ENCODE measurements at regions not wholly inside any gene's neighbourhood (a gene's known extent, or its start where the extent isn't known, plus 50 kb on each side); places are given as distances from the start of the nearest gene placed in this dataset.

DNA sequence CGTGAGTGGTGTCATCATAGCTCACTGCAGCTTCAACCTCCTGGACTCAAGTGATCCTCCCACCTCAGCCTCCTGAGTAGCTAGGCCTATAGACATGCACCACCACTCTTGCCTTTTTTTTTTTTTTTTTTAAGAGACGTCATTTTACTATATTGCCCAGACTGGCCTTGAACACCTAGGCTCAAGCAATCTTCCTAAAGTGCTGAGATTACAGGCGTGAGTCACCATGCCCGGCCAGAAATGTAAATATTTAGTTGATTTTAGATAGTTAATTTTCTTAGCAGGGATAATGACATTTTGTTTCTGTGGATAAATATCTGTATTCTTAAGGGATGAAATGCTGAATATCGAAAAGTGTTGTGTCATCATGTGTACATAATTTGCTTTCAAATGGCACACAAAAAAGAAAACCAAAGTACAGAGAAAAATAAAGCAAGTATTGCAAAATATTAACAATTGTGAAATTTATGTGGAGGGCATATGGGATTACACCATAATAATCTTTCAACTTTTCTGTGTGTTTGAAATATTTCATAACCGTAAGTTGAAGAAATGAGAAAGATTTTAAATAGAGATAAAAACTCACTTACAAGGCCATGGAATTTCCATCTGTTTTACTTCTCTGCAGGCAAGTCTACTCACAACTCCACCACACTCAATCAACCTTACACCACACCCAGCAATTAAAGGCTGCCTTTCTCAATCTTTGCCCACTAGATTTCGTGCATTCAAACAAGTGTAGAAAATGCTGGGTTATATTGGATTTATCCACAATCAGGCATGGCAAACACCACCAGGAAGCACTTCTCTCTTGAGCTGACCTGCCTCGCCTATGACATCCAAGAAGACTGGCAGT is 93.7 kb downstream of the SPTSSA start (continued):
- TF ChIP-seq THAP8 (CRISPR knock-in tag; IDR thresholded peaks at IDR 0.05; ENCODE audit: borderline replicate concordance) (no peak; the same call in 1 of the 2 replicates), RBM22 (optimal IDR thresholded peaks at IDR 0.05; ENCODE audit: low read length) (no peak), FIP1L1 (IDR thresholded peaks at IDR 0.05; ENCODE audit: borderline replicate concordance, insufficient read depth, low read depth, low read length) (no peak), ZFP37 (CRISPR knock-in tag; IDR thresholded peaks at IDR 0.05; ENCODE audit: borderline replicate concordance) (no peak), ZNF326 (CRISPR knock-in tag; IDR thresholded peaks at IDR 0.05; ENCODE audit: borderline replicate concordance) (no peak), JUN (CRISPR knock-in tag; IDR thresholded peaks at IDR 0.05) (no peak), ZBTB10 (CRISPR knock-in tag; IDR thresholded peaks at IDR 0.05; ENCODE audit: borderline replicate concordance) (no peak), CBX1 (IDR thresholded peaks at IDR 0.05; ENCODE audit: low read depth) (no peak), IKZF5 (CRISPR knock-in tag; IDR thresholded peaks at IDR 0.05) (no peak), IRF2 (CRISPR knock-in tag; IDR thresholded peaks at IDR 0.05) (no peak), ZNF333 (CRISPR knock-in tag; IDR thresholded peaks at IDR 0.05; ENCODE audit: borderline replicate concordance) (no peak), FOXA1 (IDR thresholded peaks at IDR 0.05) (0 out of 2 replicates have a peak, but pooled peaks have one; percentile 18), FOXA1 (CRISPR knock-in tag; IDR thresholded peaks at IDR 0.05) (peak; percentile 69), NFIC (IDR thresholded peaks at IDR 0.05; ENCODE audit: low read length) (0 out of 2 replicates have a peak, but pooled peaks have one; percentile 77), CAMTA2 (CRISPR knock-in tag; IDR thresholded peaks at IDR 0.05; ENCODE audit: borderline replicate concordance) (no peak), ZBTB8A (CRISPR knock-in tag; IDR thresholded peaks at IDR 0.05; ENCODE audit: borderline replicate concordance, low read depth) (no peak)
- TF ChIP-seq, protein P1, sequence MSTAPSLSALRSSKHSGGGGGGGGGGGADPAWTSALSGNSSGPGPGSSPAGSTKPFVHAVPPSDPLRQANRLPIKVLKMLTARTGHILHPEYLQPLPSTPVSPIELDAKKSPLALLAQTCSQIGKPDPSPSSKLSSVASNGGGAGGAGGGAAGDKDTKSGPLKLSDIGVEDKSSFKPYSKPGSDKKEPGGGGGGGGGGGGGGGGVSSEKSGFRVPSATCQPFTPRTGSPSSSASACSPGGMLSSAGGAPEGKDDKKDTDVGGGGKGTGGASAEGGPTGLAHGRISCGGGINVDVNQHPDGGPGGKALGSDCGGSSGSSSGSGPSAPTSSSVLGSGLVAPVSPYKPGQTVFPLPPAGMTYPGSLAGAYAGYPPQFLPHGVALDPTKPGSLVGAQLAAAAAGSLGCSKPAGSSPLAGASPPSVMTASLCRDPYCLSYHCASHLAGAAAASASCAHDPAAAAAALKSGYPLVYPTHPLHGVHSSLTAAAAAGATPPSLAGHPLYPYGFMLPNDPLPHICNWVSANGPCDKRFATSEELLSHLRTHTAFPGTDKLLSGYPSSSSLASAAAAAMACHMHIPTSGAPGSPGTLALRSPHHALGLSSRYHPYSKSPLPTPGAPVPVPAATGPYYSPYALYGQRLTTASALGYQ (CRISPR knock-in tag; IDR thresholded peaks at IDR 0.05): peak; percentile 75; the same call in 1 of the 2 replicates
- TF ChIP-seq, protein P2, sequence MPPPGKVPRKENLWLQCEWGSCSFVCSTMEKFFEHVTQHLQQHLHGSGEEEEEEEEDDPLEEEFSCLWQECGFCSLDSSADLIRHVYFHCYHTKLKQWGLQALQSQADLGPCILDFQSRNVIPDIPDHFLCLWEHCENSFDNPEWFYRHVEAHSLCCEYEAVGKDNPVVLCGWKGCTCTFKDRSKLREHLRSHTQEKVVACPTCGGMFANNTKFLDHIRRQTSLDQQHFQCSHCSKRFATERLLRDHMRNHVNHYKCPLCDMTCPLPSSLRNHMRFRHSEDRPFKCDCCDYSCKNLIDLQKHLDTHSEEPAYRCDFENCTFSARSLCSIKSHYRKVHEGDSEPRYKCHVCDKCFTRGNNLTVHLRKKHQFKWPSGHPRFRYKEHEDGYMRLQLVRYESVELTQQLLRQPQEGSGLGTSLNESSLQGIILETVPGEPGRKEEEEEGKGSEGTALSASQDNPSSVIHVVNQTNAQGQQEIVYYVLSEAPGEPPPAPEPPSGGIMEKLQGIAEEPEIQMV (CRISPR knock-in tag; IDR thresholded peaks at IDR 0.05; ENCODE audit: low read depth): no peak

Measured in HepG2 (cell line).